RWPE1 (cell line): ENCODE measurements at regions not wholly inside any gene's neighbourhood (a gene's known extent, or its start where the extent isn't known, plus 50 kb on each side); places are given as distances from the start of the nearest gene placed in this dataset.
"Not testable (repeated sequence)": the region's sequence is repeated elsewhere in the genome, so short reads cannot be mapped to it uniquely, and the experiment has no call there.

Source experiments
- CTCF ChIA-PET: fragments of 350-600 bp; sonication (Branson Sonifier 250); formaldehyde crosslinking; extraction: SDS; loops from one replicate; lab custom pipeline; 2021; lab: Yijun Ruan, JAX
- POLR2A ChIA-PET: fragments of 400-600 bp; formaldehyde crosslinking; extraction: SDS; loops from one replicate; lab custom pipeline; 2020; ENCODE audit warnings: antibody characterized with exemption; ENCODE audit not compliant: low non-redundant PET; lab: Yijun Ruan, JAX
- DNase-seq: peaks from one replicate; pipeline ENCODE4 v3.0.0; 2012; ENCODE audit warnings: low spot score
- H3K27ac ChIP-seq: fragments of 450-650 bp; 2 replicates; pipeline ENCODE4 v1.5.1; 2017
- CTCF ChIP-seq: fragments of 450-650 bp; conservative IDR thresholded peaks from 2 replicates; pipeline ENCODE4 v1.5.1; 2017; ENCODE audit warnings: low read depth, mild to moderate bottlenecking

DNA sequence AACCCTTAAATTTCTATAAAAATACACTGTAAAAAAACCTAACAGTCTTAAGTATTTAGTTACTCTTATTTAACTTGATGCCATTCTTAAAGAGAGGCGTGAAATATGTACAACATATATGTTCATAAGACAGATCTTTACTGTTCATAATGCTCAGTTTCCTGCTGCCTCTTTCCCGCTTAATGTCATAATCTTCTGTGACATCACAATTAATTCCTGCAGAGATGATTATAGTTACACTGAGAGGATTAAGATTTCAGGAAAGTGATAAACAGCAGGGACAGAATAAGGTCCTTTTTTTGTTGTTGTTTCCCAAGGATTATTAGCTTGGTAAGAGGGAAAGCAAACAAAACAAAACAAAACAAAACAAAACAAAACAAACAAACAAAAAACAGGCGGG lies 801.4 kb downstream of the FLRT2 start:
- no peak for TF ChIP-seq CTCF
- POLR2A ChIA-PET, result no interaction called here
- no peak overlapping the region for H3K27ac ChIP-seq
- DNase-seq, result no peak
- CTCF ChIA-PET, result interaction anchor here (0.6 kb wide), 2 partner anchors 21 to 328 kb away, joined by 3 to 5 read pairs; no protein-coding TSS in a partner anchor

- no peak for TF ChIP-seq CTCF
- no peak for DNase-seq
- H3K27ac ChIP-seq, result no peak overlapping the region
- ChIA-PET POLR2A (no interaction called here), CTCF (no interaction called here)
Measured at GRCh38 chr14:86321151-86321550, 791.2 kb downstream of the FLRT2 start.

DNA sequence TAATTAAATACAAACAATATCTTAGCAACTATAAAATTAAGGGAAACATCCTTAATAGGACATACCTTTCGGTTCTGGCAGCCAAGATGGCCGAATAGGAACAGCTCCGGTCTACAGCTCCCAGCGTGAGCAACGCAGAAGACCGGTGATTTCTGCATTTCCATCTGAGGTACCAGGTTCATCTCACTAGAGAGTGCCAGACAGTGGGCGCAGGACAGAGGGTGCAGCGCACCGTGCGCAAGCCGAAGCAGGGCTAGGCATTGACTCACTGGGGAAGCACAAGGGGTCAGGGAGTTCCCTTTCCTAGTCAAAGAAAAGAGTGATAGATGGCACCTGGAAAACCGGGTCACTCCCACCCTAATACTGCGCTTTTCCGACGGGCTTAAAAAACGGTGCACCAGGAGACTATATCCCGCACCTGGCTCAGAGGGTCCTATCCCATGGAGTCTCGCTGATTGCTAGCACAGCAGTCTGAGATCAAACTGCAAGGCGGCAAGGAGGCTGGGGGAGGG lies 782.3 kb downstream of the FLRT2 start:
- POLR2A ChIA-PET, CTCF ChIA-PET, DNase-seq, H3K27ac ChIP-seq: not testable (repeated sequence)

DNA sequence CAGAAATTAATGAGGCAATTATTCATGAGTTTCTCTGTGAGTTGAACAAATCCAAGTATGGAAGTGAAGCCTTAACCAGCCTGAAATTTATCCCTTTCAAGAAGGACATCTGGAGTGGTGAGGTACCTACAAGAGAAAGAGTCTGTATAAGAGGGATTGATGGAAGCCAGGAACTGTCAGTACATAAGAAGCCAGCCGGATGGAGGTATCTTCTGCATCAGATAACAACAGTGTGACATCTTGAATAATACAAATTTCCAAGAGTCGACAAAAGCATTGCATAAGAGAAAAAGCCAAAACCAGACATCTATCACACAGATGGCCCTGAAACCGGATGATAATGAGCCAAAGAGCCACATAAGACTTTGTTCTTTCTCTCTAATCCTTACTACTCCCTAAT lies 781.2 kb downstream of the FLRT2 start:
- no peak for DNase-seq
- CTCF ChIA-PET, result no interaction called here
- POLR2A ChIA-PET, result no interaction called here
- TF ChIP-seq CTCF, result no peak
- no peak overlapping the region for H3K27ac ChIP-seq

- ChIA-PET CTCF (no interaction called here), POLR2A (no interaction called here)
- TF ChIP-seq CTCF, result no peak
Measured at GRCh38 chr14:86310611-86311010, 780.7 kb downstream of the FLRT2 start.

DNA sequence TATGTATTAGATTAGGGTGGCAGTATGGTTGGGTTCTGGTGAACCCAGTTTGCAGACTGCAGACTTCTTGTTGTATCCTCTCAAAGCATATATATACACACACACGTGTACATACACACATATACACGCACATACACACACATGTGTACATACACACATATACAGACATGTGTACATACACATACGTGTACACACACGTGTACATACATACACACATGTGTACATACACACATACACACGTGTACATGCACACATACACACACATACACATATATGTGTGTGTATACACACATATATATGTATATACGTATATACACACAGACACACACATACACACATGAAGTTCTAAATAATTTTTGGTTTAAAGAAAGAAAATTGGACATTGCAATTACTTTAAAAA lies 780.2 kb downstream of the FLRT2 start:
- ChIA-PET POLR2A (no interaction called here), CTCF (interaction anchor here (0.5 kb wide), 1 partner anchor 21 kb away, joined by 3 read pairs; no protein-coding TSS in a partner anchor)
- TF ChIP-seq CTCF, result no peak
- no peak overlapping the region for H3K27ac ChIP-seq
- DNase-seq, result no peak

More at GRCh38 chr14:86310611-86311010, 780.7 kb downstream of the FLRT2 start:
- no peak for DNase-seq
- H3K27ac ChIP-seq, result no peak overlapping the region

- ChIA-PET POLR2A (no interaction called here), CTCF (interaction anchor here (0.6 kb wide), 1 partner anchor 1684 kb away, joined by 3 read pairs; no protein-coding TSS in a partner anchor)
- DNase-seq, result no peak
Measured at GRCh38 chr14:86305058-86305457, 775.1 kb downstream of the FLRT2 start.

More at GRCh38 chr14:86305058-86305457, 775.1 kb downstream of the FLRT2 start:
- no peak overlapping the region for H3K27ac ChIP-seq
- no peak for TF ChIP-seq CTCF
